CD4-positive, alpha-beta T cell treated with Interleukin-4 for 1 hour (primary cell): ENCODE measurements at regions not wholly inside any gene's neighbourhood (a gene's known extent, or its start where the extent isn't known, plus 50 kb on each side); places are given as distances from the start of the nearest gene placed in this dataset.

Experiments used
- DNase-seq, 2 donors: peaks; one replicate each; pipeline ENCODE4 v3.0.0-alpha.2; 2020 to 2022

GRCh38 chr21:17438635-17439034 is 74.2 kb upstream of the CXADR start:
- no peak for DNase-seq

DNA sequence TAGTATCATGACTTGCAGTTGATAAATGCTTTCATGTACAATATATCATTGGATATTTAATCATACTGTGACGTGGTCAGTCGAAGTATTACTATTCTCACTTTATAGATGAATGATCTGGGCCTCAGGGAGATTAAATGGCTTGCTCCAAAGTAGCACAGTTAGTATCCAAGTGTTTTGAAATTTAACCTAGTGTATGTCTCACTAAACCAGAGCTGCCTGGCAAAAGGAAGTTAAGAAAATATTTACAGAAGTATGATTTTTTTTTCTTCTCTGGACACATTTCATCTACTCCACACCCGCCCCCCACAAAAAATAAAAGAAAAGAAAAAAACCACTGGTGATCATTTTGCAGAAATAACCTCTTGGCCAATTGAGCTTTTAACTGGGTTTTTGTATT is 71.9 kb upstream of the CXADR start:
- no peak for DNase-seq

- DNase-seq: no peak
These were observed 71.5 kb upstream of the CXADR start for GRCh38 chr21:17441370-17441769.

DNA sequence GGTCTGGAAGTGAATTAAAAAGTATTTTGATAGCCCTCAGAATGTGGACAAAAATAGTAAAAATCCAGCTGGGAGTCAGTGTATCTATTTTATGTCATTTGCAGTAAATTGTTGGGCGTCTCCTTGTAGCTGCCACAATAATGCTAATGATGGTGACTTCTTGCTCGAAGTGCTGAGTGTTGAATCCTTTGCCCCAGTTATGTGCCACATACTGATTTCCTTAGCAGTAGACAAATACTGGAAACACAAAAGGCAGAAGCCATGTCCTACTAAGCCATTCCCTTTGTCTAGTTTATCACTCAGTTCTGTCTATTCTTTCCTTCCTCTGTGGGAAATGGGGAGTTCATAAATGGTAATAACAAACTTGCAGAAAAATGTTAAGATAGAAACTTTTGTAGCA is 70.7 kb upstream of the CXADR start:
- DNase-seq: no peak

GRCh38 chr21:17444828-17445227 is 68.0 kb upstream of the CXADR start:
- no peak for DNase-seq

GRCh38 chr21:17446737-17447136 is 66.1 kb upstream of the CXADR start:
- DNase-seq: no peak

GRCh38 chr21:17449701-17450100 is 63.1 kb upstream of the CXADR start:
- no peak for DNase-seq

DNA sequence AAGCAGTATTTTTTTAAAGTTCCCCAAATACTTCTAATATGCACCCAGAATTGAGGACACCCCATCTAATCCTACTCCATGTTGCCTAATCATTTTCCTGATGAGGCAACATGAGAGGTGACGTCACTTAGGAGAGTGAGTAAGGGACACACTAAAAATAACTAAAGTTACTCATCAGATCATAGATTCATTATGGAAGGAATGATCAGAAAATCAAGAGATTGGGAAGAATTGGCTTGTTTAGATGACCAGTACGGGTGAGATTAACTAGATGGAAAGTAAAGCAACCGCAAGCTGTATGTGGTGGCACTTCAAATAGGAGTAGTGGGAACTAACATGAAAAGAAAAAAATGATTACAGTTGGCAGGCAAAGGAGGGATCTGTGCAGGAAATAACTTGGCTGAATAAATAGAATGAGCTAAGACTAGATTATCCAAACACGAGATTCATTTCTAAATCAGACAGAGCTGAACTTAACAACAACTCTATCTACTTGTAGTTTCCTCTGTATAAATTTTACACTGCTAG is 61.4 kb upstream of the CXADR start:
- DNase-seq: no peak

DNA sequence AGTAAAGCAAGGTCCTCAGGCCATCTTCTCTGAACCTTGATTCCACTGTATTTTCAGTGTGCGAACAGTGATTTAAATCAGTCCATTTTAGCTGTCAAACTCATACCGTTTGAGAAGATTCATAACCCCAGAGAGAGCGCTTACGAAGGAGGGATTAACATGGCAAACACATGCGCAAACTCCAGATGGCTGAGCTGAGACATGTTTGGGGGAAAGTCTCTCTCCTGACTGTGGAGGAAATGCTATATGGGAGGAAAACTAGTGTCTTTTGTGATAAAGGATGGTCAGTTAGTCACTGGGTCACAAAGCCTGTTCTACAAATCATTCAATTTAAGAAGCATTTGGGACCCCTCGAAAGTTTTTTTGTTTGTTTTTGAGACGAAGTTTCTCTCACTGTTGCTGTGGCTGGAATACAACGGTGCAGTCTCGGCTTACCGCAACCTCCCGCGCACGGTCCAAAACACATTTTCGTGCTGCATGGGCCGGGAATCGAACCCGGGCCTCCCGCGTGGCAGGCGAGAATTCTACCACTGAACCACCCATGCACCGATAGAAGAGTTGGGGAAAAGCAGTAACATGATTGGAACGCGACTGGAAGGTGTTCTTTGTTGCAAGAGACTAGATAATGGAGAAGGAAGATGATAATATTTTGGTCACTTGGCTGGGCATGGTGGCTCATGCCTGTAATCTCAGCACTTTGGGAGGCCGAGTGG is 58.4 kb upstream of the CXADR start:
- DNase-seq: peak; percentile 13 to 16

GRCh38 chr21:17455028-17455353 is 57.9 kb upstream of the CXADR start:
- no peak for DNase-seq

DNA sequence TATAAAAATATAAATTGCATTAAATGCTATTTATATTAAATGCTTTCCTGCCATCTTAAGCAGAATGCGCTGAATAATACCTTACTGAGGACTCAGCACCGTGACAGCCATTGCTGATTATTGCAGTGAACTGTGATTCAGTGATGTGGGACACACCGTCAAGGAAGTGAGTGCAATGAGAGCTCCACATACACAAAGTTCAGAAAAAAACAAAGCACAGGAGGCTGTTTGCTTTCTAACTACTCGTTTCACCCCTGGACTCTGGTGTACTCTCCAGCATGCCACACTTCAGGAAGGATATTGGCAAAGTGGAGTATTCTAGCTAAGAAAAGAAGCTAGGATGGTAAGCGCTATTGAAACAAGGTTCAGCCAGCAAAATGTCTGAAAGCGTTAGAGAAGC is 57.4 kb upstream of the CXADR start:
- no peak for DNase-seq

DNA sequence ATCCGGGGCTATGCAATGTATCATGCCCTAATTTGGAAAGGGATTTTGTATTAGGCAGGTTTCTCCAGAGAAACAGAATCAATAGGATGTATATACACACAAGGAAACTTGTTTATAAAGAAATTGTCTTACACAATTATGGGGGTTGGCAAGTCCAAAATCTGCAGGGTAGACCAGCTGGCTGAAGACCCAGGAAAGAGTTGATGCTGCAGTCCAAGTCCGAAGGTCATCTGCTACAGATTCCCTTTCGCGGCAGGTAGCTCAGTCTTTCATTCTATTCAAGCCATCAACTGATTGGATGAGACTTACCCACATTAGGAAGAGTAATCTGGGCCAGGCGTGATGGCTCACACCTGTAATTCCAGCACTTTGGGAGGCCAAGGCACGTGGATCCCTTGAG is 54.6 kb upstream of the CXADR start:
- DNase-seq: no peak

GRCh38 chr21:17460094-17460493 is 52.7 kb upstream of the CXADR start:
- no peak for DNase-seq

DNA sequence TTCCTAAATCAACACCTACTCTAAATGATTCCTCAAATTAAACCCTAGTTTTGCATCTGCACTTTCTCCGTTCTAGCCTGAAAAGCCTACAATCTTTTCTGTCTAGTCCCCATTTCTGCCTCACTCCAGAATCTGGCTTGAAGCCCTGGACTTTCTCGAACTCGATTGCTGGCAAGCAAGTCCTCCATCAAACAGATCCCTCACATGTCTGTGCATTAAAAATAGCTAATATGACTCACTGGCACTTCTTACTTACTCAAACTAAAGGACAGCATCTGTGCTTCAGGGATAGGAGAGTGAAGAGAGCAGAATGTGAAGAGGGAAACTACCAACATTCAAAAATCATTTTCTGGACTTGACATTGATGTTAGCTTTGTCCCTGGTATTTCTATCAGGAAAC is 51.8 kb upstream of the CXADR start:
- DNase-seq: no peak

GRCh38 chr21:17461582-17461981 is 51.3 kb upstream of the CXADR start:
- DNase-seq: no peak

- no peak for DNase-seq
These were observed 50.4 kb upstream of the CXADR start for GRCh38 chr21:17462276-17462981.
